Esophagus muscularis mucosa (tissue), 4 donors: ENCODE measurements at regions not wholly inside any gene's neighbourhood (a gene's known extent, or its start where the extent isn't known, plus 50 kb on each side); places are given as distances from the start of the nearest gene placed in this dataset.
"Not testable (repeated sequence)": the region's sequence is repeated elsewhere in the genome, so short reads cannot be mapped to it uniquely, and the experiment has no call there.

ENCODE experiments used
- DNase-seq: peaks from one replicate; pipeline ENCODE4 v3.0.0-alpha.2; 2017; ENCODE audit errors: extremely low spot score
- H3K27ac ChIP-seq, 4 donors: fragments of 200-600 bp; sonication (generic); replicated peaks in 1 of 4; 1 replicate in 3 of 4; 2 replicates in 1 of 4; pipeline ENCODE4 v1.5.1; 2016 to 2019; ENCODE audit warnings: mild to moderate bottlenecking in 1 of 4
- H3K27me3 ChIP-seq, 4 donors: fragments of 200-600 bp; sonication (generic); one replicate each; pipeline versions ENCODE4 v1.5.1 to v1.6.0; 2016 to 2019
- H3K36me3 ChIP-seq, 4 donors: fragments of 200-600 bp; sonication (generic); one replicate each; pipeline ENCODE4 v1.5.1; 2016 to 2019
- H3K4me1 ChIP-seq, 4 donors: fragments of 200-600 bp; sonication (generic); one replicate each; pipeline ENCODE4 v1.5.1; 2016 to 2019
- H3K4me3 ChIP-seq, 4 donors: fragments of 200-600 bp; sonication (generic); 1 replicate in 2 of 4; 2 replicates in 2 of 4; pipeline ENCODE4 v1.5.1; 2016 to 2019; ENCODE audit warnings: mild to moderate bottlenecking in 4 of 4, moderate library complexity in 1 of 4
- H3K9me3 ChIP-seq, 4 donors: fragments of 200-600 bp; sonication (generic); 1 replicate in 3 of 4; 2 replicates in 1 of 4; pipeline ENCODE4 v1.5.1; 2016 to 2019
- EP300 ChIP-seq: sonication (generic); formaldehyde crosslinking; IDR thresholded peaks from one replicate; pipeline ENCODE4 v1.6.1; 2017; ENCODE audit warnings: antibody characterized with exemption
- POLR2A ChIP-seq: fragments of 450-650 bp; IDR thresholded peaks from one replicate; pipeline ENCODE4 v1.6.1; 2017; ENCODE audit warnings: antibody characterized with exemption, moderate library complexity, mild to moderate bottlenecking, low read depth
- POLR2AphosphoS5 ChIP-seq, 2 donors: sonication (generic); formaldehyde crosslinking; IDR thresholded peaks; one replicate each; pipeline ENCODE4 v1.6.1; 2017; ENCODE audit warnings: antibody characterized with exemption in 2 of 2
- WGBS: methylation state at CpG from one replicate; pipeline ENCODE4 v1.1.5; 2018; 5-methylcytosine and 5-hydroxymethylcytosine counted together
- intact Hi-C: fragments of 100-400 bp; cut with DNase I; formaldehyde crosslinking; loops from one replicate; pipeline ENCODE4 v1.15.1; 2023
- TF ChIP-seq, protein P1 (sequence below), 3 experiments: fragments of 200-600 bp in 2 of 3; fragments of 450-650 bp in 1 of 3; sonication (generic) in 2 of 3; IDR thresholded peaks; one replicate each; pipeline ENCODE4 v1.5.1; 2017 to 2019; ENCODE audit warnings: antibody characterized with exemption in 3 of 3, mild to moderate bottlenecking in 2 of 3, moderate library complexity in 1 of 3

DNA sequence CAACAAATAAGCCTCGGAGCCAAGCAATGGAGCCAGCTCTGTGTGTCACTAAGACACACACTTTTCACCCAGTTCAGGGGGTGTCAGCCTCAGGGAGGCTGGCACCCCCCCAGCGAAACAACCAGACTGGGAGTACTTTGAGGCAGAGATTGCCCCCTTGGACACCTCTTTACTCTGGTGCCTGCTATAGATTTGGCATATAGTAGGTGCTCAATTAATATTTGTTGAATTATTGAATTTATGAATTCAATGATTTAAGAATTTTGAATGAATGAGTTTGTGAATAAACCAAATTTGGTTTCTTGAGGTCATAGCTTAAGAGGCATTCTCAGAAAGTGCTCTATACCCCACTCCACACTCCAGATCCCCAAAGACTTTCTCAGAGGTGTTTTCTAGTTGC is 70.3 kb downstream of the OLIG1 start:
- no peak overlapping the region for H3K4me3 ChIP-seq
- WGBS, result 67% methylated on average over 1 of the region's 2 CpGs
- no peak for DNase-seq
- H3K27ac ChIP-seq, result no peak overlapping the region
- H3K27me3 ChIP-seq, result peaks cover 0 to 45% (median 0%) of the 10 kb centered on the region in 4 donors
- H3K4me1 ChIP-seq, result no peaks in the 10 kb centered on the region
- no peaks in the 10 kb centered on the region for H3K36me3 ChIP-seq
- TF ChIP-seq, protein P1, sequence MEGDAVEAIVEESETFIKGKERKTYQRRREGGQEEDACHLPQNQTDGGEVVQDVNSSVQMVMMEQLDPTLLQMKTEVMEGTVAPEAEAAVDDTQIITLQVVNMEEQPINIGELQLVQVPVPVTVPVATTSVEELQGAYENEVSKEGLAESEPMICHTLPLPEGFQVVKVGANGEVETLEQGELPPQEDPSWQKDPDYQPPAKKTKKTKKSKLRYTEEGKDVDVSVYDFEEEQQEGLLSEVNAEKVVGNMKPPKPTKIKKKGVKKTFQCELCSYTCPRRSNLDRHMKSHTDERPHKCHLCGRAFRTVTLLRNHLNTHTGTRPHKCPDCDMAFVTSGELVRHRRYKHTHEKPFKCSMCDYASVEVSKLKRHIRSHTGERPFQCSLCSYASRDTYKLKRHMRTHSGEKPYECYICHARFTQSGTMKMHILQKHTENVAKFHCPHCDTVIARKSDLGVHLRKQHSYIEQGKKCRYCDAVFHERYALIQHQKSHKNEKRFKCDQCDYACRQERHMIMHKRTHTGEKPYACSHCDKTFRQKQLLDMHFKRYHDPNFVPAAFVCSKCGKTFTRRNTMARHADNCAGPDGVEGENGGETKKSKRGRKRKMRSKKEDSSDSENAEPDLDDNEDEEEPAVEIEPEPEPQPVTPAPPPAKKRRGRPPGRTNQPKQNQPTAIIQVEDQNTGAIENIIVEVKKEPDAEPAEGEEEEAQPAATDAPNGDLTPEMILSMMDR (IDR thresholded peaks at IDR 0.05), result no peak
- TF ChIP-seq POLR2A (no peak), POLR2AphosphoS5 (IDR thresholded peaks at IDR 0.05) (no peak), EP300 (no peak)
- intact Hi-C loops, result no loop called here
- no peaks in the 10 kb centered on the region for H3K9me3 ChIP-seq

DNA sequence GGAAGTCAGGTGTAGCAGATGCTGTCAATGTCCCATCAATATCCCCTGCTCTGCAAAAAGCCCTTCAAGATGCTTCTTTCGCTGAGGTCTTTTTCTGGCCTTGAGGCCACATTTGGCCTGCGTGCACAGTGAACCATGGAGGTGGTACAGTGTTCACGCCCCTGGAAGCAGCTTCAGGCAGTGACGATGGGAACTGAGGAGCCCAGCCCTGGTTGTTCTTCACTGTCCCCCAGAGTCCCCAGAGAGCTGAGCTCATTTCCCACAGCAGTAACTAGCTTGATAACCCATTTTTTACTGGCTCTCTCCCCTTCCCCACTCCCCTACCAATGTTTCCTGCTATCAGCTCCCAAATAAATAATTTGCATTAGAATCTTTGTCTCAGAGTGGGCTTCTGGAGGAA is 76.5 kb downstream of the OLIG1 start:
- Histone ChIP-seq H3K36me3 (no peaks in the 10 kb centered on the region), H3K4me1 (no peaks in the 10 kb centered on the region), H3K4me3 (no peak overlapping the region), H3K9me3 (no peaks in the 10 kb centered on the region), H3K27ac (no peak overlapping the region), H3K27me3 (peaks cover 0 to 58% (median 0%) of the 10 kb centered on the region in 4 donors)
- no peak for DNase-seq
- intact Hi-C loops, result no loop called here
- TF ChIP-seq, protein P1 (IDR thresholded peaks at IDR 0.05), result no peak
- TF ChIP-seq POLR2AphosphoS5 (IDR thresholded peaks at IDR 0.05), result no peak
- no peak for TF ChIP-seq EP300
- no peak for TF ChIP-seq POLR2A
- 75% methylated on average over 4 of the region's 4 CpGs for WGBS

DNA sequence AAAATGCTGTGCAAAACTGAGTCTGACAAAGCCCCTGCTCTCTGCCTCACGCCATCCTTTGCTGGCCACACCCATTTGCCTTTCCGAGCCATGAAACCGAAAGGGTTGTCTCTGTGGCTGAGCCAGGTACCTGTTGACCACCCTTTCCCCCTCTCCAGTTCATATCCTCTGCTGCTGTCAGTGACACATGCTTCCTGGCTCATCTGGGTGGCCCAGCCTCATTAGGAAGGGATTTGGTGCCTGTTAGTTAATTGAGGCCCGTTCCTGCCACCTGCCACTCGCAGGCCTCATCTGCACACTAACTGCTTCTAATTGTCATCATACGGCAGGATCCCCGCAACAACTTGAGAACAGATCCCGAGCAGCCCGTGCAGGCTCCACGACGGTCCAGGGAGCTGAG is 79.2 kb downstream of the OLIG1 start:
- intact Hi-C loops, result no loop called here
- H3K9me3 ChIP-seq, result no peaks in the 10 kb centered on the region
- H3K4me1 ChIP-seq, result peaks cover 0 to 5% (median 0%) of the 10 kb centered on the region in 4 donors
- no peak overlapping the region for H3K27ac ChIP-seq
- TF ChIP-seq, protein P1 (IDR thresholded peaks at IDR 0.05), result no peak
- TF ChIP-seq EP300, result no peak
- no peak for TF ChIP-seq POLR2AphosphoS5 (IDR thresholded peaks at IDR 0.05)
- TF ChIP-seq POLR2A, result no peak
- H3K27me3 ChIP-seq, result peaks cover 0 to 65% (median 0%) of the 10 kb centered on the region in 4 donors
- no peak for DNase-seq
- no peak overlapping the region for H3K4me3 ChIP-seq
- WGBS, result 67% methylated on average over 11 of the region's 11 CpGs
- H3K36me3 ChIP-seq, result no peaks in the 10 kb centered on the region

- not testable (repeated sequence) for H3K27ac ChIP-seq
- 80% methylated on average over 3 of the region's 3 CpGs for WGBS
- H3K27me3 ChIP-seq, result peaks cover 0 to 58% (median 0%) of the 10 kb centered on the region in 4 donors
These were observed 78.8 kb upstream of the IFNAR2 start for GRCh38 chr21:33150968-33151367.

DNA sequence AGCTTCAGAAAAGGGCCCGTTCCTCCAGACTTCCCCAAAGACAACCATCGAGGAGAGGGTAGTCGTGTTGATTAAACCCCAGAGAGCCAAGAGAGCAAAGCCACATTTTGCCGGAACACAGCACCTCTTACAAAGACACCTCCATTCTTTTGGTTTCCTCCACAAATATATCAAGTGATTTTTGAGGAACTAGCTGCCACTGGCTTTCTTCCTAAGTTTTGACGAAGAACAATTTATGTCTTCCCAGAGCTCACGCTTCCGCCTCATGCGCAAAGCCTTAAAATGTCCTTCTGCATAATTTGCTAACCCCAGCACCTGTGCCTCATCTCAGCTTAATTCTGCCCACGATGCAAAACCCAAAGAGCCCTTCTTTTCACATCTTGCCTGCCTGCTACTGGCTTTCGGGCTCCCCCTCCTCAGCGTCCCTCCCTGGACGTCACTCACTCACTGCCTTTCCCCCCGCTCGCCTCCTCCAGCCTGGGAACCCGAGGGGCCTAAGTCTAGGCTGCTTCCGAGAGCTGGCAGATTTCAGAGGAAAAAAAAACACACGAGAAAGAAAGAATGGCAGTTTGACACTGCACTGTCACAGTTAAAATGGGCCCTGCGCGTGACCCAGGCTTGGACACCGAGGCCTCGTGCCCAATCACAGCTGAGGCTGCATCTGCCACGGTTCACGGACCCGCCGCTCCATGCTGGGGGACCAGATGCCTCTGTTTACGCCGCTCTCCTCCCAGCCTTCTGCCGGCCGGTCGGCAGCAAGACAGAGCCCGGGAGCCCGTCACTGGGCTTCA is 77.6 kb upstream of the IFNAR2 start:
- Histone ChIP-seq H3K4me1 (peaks cover 0 to 5% (median 0%) of the 10 kb centered on the region in 4 donors), H3K9me3 (no peaks in the 10 kb centered on the region), H3K27me3 (peaks cover 0 to 70% (median 0%) of the 10 kb centered on the region in 4 donors), H3K36me3 (no peaks in the 10 kb centered on the region), H3K4me3 (no peak overlapping the region), H3K27ac (no peak overlapping the region)
- WGBS, result 20% methylated on average over 32 of the region's 32 CpGs
- no peak for DNase-seq
- intact Hi-C loops, result no loop called here
- TF ChIP-seq POLR2AphosphoS5 (IDR thresholded peaks at IDR 0.05), result no peak
- no peak for TF ChIP-seq POLR2A
- no peak for TF ChIP-seq EP300
- TF ChIP-seq, protein P1 (IDR thresholded peaks at IDR 0.05), result no peak

More at GRCh38 chr21:33150968-33151367, 78.8 kb upstream of the IFNAR2 start:
- DNase-seq, H3K9me3 ChIP-seq, H3K4me3 ChIP-seq, H3K36me3 ChIP-seq, intact Hi-C loops, H3K4me1 ChIP-seq: not testable (repeated sequence)
